ENCODE measurements at regions not wholly inside any gene's neighbourhood (a gene's known extent, or its start where the extent isn't known, plus 50 kb on each side); places are given as distances from the start of the nearest gene placed in this dataset.

DNA sequence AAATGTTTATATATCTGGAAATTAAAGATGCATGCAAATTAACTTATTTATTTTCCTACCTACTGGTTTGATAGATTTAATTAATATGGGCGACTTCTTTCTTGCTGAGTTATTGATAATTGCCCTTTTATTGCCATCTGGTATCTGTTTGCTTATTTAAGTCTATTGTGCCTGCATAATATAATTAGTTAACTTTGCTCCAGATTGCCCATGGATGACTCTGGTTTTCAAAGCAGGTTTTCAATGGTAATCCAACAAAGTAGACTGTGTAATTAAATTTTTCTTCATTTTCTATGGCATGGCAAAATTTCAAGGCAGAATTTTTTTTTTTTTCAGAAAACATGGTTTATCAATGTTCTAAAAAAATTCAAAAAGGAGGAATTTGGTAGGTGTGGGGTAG is 1092.0 kb downstream of the GRIK2 start:
- POLR2A ChIA-PET: no interaction called here
- no peaks in the 10 kb centered on the region for H3K4me1 Mint-ChIP-seq (ENCODE audit: low read depth)
- TF ChIP-seq, protein P1, sequence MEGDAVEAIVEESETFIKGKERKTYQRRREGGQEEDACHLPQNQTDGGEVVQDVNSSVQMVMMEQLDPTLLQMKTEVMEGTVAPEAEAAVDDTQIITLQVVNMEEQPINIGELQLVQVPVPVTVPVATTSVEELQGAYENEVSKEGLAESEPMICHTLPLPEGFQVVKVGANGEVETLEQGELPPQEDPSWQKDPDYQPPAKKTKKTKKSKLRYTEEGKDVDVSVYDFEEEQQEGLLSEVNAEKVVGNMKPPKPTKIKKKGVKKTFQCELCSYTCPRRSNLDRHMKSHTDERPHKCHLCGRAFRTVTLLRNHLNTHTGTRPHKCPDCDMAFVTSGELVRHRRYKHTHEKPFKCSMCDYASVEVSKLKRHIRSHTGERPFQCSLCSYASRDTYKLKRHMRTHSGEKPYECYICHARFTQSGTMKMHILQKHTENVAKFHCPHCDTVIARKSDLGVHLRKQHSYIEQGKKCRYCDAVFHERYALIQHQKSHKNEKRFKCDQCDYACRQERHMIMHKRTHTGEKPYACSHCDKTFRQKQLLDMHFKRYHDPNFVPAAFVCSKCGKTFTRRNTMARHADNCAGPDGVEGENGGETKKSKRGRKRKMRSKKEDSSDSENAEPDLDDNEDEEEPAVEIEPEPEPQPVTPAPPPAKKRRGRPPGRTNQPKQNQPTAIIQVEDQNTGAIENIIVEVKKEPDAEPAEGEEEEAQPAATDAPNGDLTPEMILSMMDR (IDR thresholded peaks at IDR 0.05): no peak
- H3K36me3 Mint-ChIP-seq (ENCODE audit: low read depth): no peaks in the 10 kb centered on the region
- CTCF ChIA-PET: no interaction called here
- no peak for ATAC-seq
- no peak overlapping the region for H3K4me3 Mint-ChIP-seq
- no peak for DNase-seq
- no peak overlapping the region for H3K27ac Mint-ChIP-seq
- intact Hi-C loops (cut with micrococcal nuclease): no loop called here
- H3K27me3 Mint-ChIP-seq: no peaks in the 10 kb centered on the region
- H3K9me3 Mint-ChIP-seq: no peaks in the 10 kb centered on the region

DNA sequence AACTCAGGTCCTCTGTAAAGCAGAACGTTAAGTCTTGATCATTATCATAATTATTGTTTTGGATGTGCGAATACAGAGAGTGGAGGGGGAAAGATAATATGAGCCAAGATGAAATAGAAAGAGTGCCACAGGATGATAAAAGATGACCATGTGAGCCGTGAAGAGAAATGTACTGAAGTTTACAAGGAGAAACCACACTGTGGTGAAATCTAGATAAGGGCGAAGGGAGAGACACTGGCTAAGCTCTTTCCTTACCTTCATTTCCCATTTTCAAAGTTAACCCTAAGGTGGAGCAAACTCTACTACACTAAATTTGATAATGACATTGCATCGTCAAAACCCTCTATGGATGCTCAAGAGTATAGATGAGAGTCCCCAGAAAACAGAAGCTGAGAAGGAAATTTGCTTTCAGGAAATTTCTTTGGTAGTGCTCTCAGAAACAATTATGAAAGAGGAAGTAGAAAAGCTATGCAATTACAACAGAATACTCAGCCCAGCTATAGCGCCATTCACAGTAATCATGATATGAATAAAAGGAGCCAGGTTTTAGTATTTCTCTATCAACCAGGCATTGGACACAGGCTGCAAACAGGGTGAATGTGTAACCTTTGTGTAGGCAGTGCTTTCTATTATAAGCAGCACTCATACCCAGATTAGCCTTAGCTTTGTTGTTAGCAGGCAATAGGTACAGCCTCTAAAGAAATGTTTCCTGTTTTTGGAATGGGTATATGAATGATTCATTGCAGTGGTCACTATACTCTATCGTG is 1080.7 kb downstream of the GRIK2 start:
- TF ChIP-seq, protein P1 (IDR thresholded peaks at IDR 0.05): no peak
- intact Hi-C loops (cut with micrococcal nuclease): no loop called here
- ChIA-PET POLR2A (no interaction called here), CTCF (no interaction called here)
- Mint-ChIP-seq H3K36me3 (ENCODE audit: low read depth) (no peaks in the 10 kb centered on the region), H3K4me3 (no peak overlapping the region), H3K9me3 (peaks cover 5% of the 10 kb centered on the region), H3K4me1 (ENCODE audit: low read depth) (no peaks in the 10 kb centered on the region), H3K27me3 (no peaks in the 10 kb centered on the region), H3K27ac (no peak overlapping the region)
- ATAC-seq: no peak
- no peak for DNase-seq

DNA sequence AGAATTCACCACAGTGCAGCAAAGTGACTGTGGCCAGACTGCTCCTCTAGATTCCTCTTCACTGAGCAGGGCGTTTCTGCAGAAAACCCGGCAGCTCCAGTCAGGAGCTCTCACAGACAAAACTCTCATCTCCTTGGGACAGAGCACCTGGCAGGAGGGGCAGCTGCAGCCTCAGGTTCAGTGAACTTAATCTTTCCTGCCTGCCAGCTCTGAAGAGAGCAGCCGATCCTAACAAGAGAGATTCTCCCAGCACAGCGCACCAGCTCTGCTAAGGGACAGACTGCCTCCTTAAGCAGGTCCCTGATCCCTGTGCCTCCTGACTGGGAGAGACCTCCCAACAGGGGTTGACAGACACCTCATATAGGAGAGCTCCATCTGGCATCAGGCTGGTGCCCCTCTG is 1065.5 kb downstream of the GRIK2 start:
- no peak overlapping the region for H3K4me3 Mint-ChIP-seq
- H3K27ac Mint-ChIP-seq: no peak overlapping the region
- no peaks in the 10 kb centered on the region for H3K36me3 Mint-ChIP-seq (ENCODE audit: low read depth)
- no peak for DNase-seq
- TF ChIP-seq, protein P1 (IDR thresholded peaks at IDR 0.05): no peak
- ATAC-seq: no peak
- ChIA-PET POLR2A (no interaction called here), CTCF (no interaction called here)
- no peaks in the 10 kb centered on the region for H3K4me1 Mint-ChIP-seq (ENCODE audit: low read depth)
- intact Hi-C loops (cut with micrococcal nuclease): no loop called here
- no peaks in the 10 kb centered on the region for H3K27me3 Mint-ChIP-seq
- peaks cover 9% of the 10 kb centered on the region for H3K9me3 Mint-ChIP-seq

DNA sequence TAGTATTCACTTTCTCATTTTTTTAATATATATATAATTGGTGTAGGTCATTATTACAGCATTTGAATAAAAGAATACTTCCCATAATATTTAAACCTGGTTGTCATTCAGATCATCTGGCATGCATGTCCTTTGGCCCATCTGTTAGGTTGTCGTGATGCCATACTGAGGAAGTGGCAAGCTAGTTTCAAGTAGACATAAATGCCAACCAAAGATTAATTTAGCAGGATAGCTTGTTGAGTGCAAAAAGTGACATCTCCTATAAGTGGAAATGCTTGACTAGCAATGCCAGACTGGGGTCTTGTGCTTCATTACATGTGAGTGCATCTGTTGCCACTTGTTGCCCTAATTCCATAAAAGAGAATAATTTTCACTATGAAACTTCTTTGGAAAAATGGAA is 1044.7 kb downstream of the GRIK2 start:
- ATAC-seq (no peak), DNase-seq (no peak)
- TF ChIP-seq, protein P1 (IDR thresholded peaks at IDR 0.05): no peak
- no peak overlapping the region for H3K27ac Mint-ChIP-seq
- no peaks in the 10 kb centered on the region for H3K4me1 Mint-ChIP-seq (ENCODE audit: low read depth)
- H3K36me3 Mint-ChIP-seq (ENCODE audit: low read depth): no peaks in the 10 kb centered on the region
- POLR2A ChIA-PET: interaction anchor here (0.7 kb wide), 1 partner anchor 818 kb away, joined by 3 read pairs; no protein-coding TSS in a partner anchor
- no peaks in the 10 kb centered on the region for H3K9me3 Mint-ChIP-seq
- no peaks in the 10 kb centered on the region for H3K27me3 Mint-ChIP-seq
- intact Hi-C loops (cut with micrococcal nuclease): no loop called here
- CTCF ChIA-PET: no interaction called here
- H3K4me3 Mint-ChIP-seq: no peak overlapping the region

DNA sequence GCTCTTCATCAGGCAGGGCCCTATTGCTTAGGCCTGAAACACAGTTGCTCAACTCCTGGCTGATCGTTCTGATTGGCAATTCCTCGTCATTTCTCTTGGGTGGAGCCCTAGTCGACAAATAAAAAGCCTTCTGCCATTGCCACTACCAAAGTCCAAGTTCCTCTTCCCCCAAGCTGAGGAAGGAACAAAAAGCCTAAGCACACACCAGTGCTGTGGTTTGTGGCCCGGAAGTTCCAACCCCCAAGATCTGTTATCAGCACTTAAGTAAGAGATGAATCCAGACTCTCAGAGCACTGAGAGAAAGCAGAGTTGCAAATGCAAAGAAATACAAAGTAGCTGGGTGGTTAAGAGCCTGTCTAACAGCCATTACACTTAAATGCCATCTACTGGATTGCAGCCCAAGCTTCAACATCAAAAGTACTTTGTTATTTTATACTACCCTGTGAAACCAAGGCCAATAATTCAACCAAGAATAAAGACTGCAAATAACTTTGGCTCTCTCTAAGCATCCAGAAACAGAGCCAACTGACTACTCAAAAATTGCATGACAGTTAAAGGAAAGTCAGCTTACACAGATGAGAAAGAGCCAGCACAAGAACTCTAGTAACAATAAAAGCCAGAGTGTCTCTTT is 1024.0 kb downstream of the GRIK2 start:
- TF ChIP-seq, protein P1 (IDR thresholded peaks at IDR 0.05): no peak
- peaks cover 15% of the 10 kb centered on the region for H3K9me3 Mint-ChIP-seq
- no peaks in the 10 kb centered on the region for H3K36me3 Mint-ChIP-seq (ENCODE audit: low read depth)
- ChIA-PET POLR2A (no interaction called here), CTCF (no interaction called here)
- no peaks in the 10 kb centered on the region for H3K27me3 Mint-ChIP-seq
- intact Hi-C loops (cut with micrococcal nuclease): no loop called here
- no peak overlapping the region for H3K27ac Mint-ChIP-seq
- ATAC-seq (no peak), DNase-seq (no peak)
- H3K4me3 Mint-ChIP-seq: no peak overlapping the region
- H3K4me1 Mint-ChIP-seq (ENCODE audit: low read depth): no peaks in the 10 kb centered on the region

Measured in activated CD8-positive, alpha-beta T cell treated with anti-CD3 and anti-CD28 coated beads for 36 hours (primary cell).